Activated CD4-positive, alpha-beta memory T cell treated with anti-CD3 and anti-CD28 coated beads for 36 hours (primary cell): ENCODE measurements at regions not wholly inside any gene's neighbourhood (a gene's known extent, or its start where the extent isn't known, plus 50 kb on each side); places are given as distances from the start of the nearest gene placed in this dataset.

Source experiments
- CTCF ChIA-PET: fragments of 350-600 bp; sonication (Branson Sonifier 250); formaldehyde crosslinking; loops from one replicate; lab custom pipeline; 2021; ENCODE audit warnings: antibody characterized with exemption, inconsistent platforms; lab: Charles Lee
- POLR2A ChIA-PET: fragments of 350-600 bp; sonication (Branson Sonifier 250); formaldehyde crosslinking; loops from one replicate; lab custom pipeline; 2021; ENCODE audit warnings: antibody characterized with exemption; lab: Charles Lee
- DNase-seq: peaks from one replicate; pipeline ENCODE4 v3.0.0-alpha.2; 2020
- H3K27ac Mint-ChIP-seq: one replicate; pipeline ENCODE4 v1.8.0; 2021; ENCODE audit warnings: mixed read lengths
- H3K27me3 Mint-ChIP-seq: one replicate; pipeline ENCODE4 v1.8.0; 2021; ENCODE audit warnings: mixed read lengths
- H3K36me3 Mint-ChIP-seq: one replicate; pipeline ENCODE4 v1.8.0; 2021; ENCODE audit warnings: mixed read lengths
- H3K4me1 Mint-ChIP-seq: one replicate; pipeline ENCODE4 v1.8.0; 2021; ENCODE audit warnings: low read depth, mixed read lengths
- H3K4me3 Mint-ChIP-seq: one replicate; pipeline ENCODE4 v1.8.0; 2021; ENCODE audit warnings: mild to moderate bottlenecking, mixed read lengths
- H3K9me3 Mint-ChIP-seq: one replicate; pipeline ENCODE4 v1.8.0; 2021; ENCODE audit warnings: mixed read lengths
- intact Hi-C: fragments of 100-400 bp; cut with micrococcal nuclease; formaldehyde crosslinking; loops from one replicate; pipeline ENCODE4 v1.15.1; 2023

DNA sequence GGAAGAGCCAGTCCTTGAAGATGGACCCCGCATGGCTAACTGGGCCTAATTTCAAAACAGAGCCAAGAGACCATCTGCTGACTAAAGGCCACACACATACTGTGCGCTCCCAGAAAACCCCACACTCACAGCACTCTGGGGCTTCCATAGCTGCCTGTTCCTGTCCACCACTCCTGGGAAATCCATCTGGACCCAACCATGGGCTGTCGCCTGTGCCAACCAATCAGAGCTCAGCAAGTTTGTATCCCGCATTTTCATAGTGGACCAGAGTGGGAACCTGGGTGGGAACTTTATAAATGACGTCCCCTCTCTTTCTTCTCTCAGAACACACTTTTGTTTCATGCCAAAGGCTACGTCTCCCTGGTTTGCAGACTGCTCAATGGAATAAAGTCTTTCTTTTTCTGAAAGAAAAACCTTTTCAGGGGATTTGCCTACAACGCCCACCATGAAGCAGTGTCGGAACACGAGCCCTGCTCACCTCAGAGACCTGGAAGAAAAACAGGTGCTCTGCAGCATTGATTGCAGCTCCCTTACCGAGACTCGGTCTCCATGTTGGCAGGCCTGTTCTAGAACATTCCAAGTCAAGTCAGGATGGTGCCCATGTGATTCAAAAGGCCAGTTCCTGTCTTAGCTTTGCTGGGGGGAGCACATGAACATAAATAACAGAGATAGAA is 137.2 kb upstream of the GPC1 start:
- peaks cover 14% of the 10 kb centered on the region for H3K27me3 Mint-ChIP-seq
- no peaks in the 10 kb centered on the region for H3K36me3 Mint-ChIP-seq
- H3K27ac Mint-ChIP-seq: no peak overlapping the region
- H3K4me3 Mint-ChIP-seq: no peak overlapping the region
- ChIA-PET CTCF (no interaction called here), POLR2A (no interaction called here)
- intact Hi-C loops: no loop called here
- no peaks in the 10 kb centered on the region for H3K9me3 Mint-ChIP-seq
- H3K4me1 Mint-ChIP-seq: no peaks in the 10 kb centered on the region
- DNase-seq: no peak

DNA sequence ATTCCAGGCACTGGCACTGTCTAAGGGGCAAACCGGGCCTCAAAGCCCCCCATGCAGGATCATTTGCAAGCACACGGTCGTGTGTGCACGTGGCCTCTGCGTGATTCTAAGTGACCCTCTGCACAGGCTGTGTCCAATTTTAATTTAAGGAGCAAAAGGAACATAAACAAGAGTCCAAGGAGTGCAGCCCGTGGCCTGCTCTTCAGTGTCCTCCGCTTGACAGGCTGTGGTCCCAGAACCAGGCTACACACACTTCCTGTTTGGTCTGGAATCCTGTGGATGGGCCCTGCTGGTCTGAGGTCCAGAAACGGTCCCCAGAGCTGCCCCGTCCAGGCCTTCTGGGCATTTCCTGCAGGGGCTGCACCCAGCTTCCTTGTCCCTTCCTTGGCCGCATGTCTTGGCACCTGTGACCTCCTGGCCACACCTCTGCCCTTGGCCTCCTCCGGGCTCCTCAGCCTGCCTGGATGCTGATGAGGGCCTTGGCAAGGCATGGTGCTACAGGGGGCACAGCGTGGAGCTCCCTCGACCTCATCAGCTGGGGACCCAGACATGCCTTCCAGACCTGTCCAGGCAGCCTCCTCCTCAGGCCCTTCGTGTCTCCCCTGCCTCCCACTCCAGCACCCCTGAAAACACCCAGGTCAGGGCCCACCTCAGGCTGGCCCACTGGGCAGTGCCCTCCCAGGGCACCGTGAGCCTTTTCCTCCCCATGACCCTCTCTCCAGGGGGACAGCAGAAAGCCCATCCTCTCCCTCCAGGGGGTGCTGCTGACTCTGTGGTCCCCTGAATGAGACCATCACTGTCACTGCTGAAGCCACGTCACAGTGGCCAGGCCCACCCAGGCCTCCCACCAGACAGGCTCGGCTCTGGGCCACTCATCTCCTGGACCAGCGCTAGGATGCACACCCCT is 136.4 kb upstream of the GPC1 start:
- no peak for DNase-seq
- no peaks in the 10 kb centered on the region for H3K9me3 Mint-ChIP-seq
- no peaks in the 10 kb centered on the region for H3K36me3 Mint-ChIP-seq
- H3K27ac Mint-ChIP-seq: no peak overlapping the region
- H3K4me1 Mint-ChIP-seq: no peaks in the 10 kb centered on the region
- CTCF ChIA-PET: interaction anchor here (0.6 kb wide), 1 partner anchor 18 kb away, joined by 3 read pairs; no protein-coding TSS in a partner anchor
- no peak overlapping the region for H3K4me3 Mint-ChIP-seq
- POLR2A ChIA-PET: no interaction called here
- H3K27me3 Mint-ChIP-seq: peaks cover 20% of the 10 kb centered on the region
- intact Hi-C loops: no loop called here

DNA sequence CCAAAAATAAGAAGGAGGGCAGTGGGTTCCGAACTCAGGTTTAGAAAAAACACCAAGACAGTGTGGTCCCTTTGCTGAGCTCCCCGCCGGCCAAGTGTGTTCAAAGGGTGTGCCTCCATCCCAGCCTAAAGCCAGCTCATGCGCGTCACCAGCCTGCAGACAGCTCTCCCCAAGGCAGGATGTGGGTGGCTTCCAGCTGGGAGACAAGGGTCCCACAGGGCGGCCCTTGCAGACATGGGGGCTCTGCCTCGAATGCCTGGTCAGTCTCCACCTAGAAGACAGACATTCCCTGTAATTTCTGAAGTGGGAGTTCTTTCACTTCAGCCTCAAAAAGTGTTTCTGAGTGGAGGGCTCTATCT is 135.8 kb upstream of the GPC1 start:
- H3K36me3 Mint-ChIP-seq: no peaks in the 10 kb centered on the region
- POLR2A ChIA-PET: no interaction called here
- intact Hi-C loops: no loop called here
- no peak overlapping the region for H3K27ac Mint-ChIP-seq
- CTCF ChIA-PET: interaction anchor here (0.6 kb wide), 1 partner anchor 17 kb away, joined by 3 read pairs; no protein-coding TSS in a partner anchor
- no peaks in the 10 kb centered on the region for H3K9me3 Mint-ChIP-seq
- no peaks in the 10 kb centered on the region for H3K4me1 Mint-ChIP-seq
- H3K4me3 Mint-ChIP-seq: no peak overlapping the region
- peaks cover 21% of the 10 kb centered on the region for H3K27me3 Mint-ChIP-seq
- DNase-seq: no peak

DNA sequence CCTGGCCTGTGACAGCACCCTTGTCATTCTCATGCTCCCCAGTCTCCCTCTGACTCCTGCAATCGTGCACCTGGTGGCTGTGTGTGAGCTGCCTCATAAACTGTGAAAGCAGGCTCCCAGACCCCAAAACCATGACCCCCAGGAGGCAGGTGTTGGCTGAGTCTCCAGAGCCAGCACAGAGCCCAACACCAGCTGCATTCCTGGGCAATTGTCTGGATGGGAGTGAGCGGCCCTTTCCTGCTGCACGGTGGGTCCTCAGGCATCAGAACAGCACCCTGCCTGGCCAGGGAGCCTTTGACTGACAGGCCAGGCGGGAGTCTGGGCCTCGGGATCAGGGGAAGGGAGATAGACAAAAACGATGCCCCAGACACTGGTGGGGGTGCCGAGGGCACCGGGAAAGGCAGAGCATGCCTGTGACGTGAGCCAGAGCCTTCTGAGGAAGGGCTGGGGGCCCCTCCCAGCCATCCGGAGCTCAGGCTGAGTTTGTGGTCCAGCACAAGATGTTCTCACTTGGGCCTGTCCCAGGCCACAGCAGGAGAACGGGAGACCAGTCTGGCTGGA is 135.1 kb upstream of the GPC1 start:
- H3K4me3 Mint-ChIP-seq: no peak overlapping the region
- H3K27ac Mint-ChIP-seq: no peak overlapping the region
- intact Hi-C loops: no loop called here
- DNase-seq: no peak
- H3K4me1 Mint-ChIP-seq: no peaks in the 10 kb centered on the region
- ChIA-PET CTCF (interaction anchor here (0.6 kb wide), 1 partner anchor 17 kb away, joined by 3 read pairs; no protein-coding TSS in a partner anchor), POLR2A (no interaction called here)
- peaks cover 21% of the 10 kb centered on the region for H3K27me3 Mint-ChIP-seq
- H3K9me3 Mint-ChIP-seq: no peaks in the 10 kb centered on the region
- no peaks in the 10 kb centered on the region for H3K36me3 Mint-ChIP-seq

DNA sequence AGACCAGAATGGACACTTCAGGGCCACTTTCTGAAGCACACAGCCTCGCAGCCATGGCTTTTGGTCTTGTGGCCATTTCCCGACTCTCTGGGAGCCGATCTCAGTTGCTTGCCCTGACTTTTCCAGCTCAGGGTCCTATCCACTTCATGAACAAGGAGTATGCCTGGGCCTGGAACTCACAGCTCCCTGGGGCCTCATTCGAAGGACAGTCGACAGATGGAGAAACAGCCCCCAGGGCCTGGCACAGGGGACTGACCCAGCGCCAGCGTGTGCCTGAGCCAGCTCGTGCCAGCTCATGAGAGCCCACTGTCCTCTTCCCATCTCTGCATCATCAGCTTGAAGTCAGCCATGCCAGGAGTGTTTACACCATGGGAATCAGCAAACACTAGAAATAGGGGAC is 134.6 kb upstream of the GPC1 start:
- CTCF ChIA-PET: no interaction called here
- Mint-ChIP-seq H3K36me3 (no peaks in the 10 kb centered on the region), H3K4me3 (no peak overlapping the region), H3K27ac (no peak overlapping the region), H3K9me3 (no peaks in the 10 kb centered on the region), H3K4me1 (no peaks in the 10 kb centered on the region), H3K27me3 (peaks cover 21% of the 10 kb centered on the region)
- no peak for DNase-seq
- intact Hi-C loops: no loop called here
- POLR2A ChIA-PET: no interaction called here

DNA sequence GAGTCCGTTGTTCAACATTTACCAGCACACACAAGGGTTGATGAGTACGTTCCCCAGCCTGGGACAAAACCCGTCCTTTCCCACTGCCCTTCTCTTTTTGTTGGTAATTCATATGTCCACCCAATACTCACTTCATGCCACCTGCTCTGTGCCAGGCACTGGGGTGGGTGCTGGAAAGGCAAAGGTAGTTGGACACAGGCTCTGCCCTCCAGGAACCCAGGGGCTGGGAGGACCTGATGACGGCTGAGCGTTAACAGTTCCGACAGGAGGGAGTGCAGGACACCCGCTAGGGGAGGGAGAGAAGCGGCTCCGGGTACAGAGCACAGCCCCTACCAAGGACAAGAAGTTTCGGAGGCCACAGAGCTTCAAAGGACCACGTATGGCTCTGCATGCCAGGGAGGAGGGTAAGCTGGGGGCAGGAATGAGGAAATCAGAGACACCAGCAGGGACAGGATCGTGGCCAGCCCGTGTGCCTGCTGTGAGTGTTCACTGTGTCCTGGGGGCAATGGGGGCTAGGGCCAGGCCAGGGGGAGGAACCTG is 134.1 kb upstream of the GPC1 start:
- intact Hi-C loops: no loop called here
- peaks cover 21% of the 10 kb centered on the region for H3K27me3 Mint-ChIP-seq
- H3K4me1 Mint-ChIP-seq: no peaks in the 10 kb centered on the region
- CTCF ChIA-PET: no interaction called here
- no peaks in the 10 kb centered on the region for H3K36me3 Mint-ChIP-seq
- no peaks in the 10 kb centered on the region for H3K9me3 Mint-ChIP-seq
- DNase-seq: no peak
- no peak overlapping the region for H3K27ac Mint-ChIP-seq
- POLR2A ChIA-PET: no interaction called here
- no peak overlapping the region for H3K4me3 Mint-ChIP-seq

DNA sequence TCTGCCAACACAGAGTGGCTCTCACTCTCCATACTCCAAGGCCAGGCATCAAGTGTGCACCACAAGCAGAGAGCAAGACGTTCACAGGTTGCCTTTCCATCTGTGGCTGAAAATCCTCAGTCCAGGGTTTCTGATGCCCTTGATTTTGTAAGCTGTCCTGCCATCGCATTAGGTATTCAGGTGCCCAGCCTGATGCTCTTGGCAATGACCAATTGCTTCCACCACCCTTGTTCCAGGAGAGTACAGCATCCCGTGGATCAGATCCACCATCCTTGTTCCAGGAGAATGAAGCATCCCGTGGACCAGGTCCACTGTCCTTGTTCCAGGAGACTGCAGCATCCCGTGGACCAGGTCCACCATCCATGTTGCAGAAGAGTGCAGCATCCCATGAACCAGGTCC is 133.4 kb upstream of the GPC1 start:
- H3K27me3 Mint-ChIP-seq: peaks cover 21% of the 10 kb centered on the region

DNA sequence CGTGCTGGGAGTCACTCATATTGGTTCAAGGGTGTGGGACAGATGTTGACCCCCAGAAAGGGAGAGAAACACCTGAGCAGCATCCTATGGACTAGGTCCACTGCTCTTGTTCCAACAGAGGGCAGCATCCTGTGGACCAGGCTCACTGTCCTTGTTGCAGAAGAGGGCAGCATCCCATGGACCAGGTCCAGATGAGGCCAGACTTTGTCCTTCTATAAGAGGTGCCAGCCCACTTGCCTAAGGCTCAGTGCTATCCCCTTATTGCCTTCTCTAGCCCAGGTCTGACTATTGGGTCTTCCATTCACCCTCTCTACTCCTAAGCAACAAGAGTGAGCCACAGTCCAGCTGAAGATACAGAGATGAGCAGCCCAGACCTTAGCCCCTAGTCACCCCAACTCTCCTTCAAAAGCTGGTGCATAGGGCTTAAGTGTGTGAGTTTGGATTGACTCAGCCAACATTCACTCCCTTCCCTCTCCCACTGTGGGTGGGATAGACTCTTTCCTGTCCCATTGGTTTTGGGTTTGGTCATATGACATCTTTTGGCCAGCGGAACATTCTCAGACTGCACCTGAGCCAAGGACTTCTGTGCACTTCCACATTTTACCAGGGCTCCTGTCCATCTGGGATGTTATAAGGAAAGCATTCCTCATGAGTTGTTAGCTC is 132.4 kb upstream of the GPC1 start:
- Mint-ChIP-seq H3K9me3 (no peaks in the 10 kb centered on the region), H3K4me1 (no peaks in the 10 kb centered on the region)
- intact Hi-C loops: no loop called here

More for the DNA sequence above, 133.4 kb upstream of the GPC1 start:
- no peaks in the 10 kb centered on the region for H3K9me3 Mint-ChIP-seq
- intact Hi-C loops: no loop called here
- POLR2A ChIA-PET: no interaction called here
- DNase-seq: no peak
- no peak overlapping the region for H3K4me3 Mint-ChIP-seq
- no peaks in the 10 kb centered on the region for H3K36me3 Mint-ChIP-seq
- no peaks in the 10 kb centered on the region for H3K4me1 Mint-ChIP-seq
- no peak overlapping the region for H3K27ac Mint-ChIP-seq
- CTCF ChIA-PET: no interaction called here

DNA sequence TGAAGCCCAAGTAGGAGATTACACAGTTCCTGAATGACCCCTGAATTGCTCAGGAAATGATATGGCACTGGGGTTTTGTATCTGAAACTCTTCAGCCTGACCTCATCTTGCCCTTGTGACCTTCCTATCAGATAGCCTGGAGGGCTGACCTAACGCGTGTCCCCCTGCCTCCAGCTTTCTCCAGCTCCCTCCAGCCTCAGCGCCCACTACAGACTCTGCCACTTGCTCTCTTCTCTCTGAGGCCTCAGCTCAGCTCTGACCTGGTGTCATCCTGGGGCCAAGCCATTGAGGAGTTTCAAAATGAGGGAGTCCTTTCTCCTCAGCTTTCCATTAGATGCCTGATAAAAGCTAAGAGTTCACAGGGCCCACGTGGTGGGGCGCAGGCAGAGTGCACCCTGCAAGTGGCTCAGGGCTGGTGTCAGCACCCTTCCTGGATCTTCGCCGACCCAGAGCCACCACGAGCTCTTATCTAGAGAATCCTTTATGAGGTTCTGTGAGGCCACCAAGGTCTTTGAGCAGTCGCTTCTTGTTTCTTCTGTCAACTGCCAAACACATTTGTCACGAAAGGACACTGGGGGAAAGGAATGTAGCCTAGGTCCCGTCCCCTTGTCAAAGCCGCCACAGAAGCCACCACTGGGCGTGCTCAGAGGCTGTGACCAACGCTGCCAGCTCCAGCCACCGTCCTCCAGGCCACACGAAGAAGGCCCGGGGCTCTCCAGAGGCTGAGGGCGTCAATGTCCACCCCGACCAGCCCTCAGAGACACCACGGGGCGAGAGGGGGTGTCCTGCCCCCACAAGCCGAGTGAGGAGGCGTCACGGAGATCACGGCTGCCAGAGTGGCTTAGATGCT is 131.3 kb upstream of the GPC1 start:
- DNase-seq: no peak
- Mint-ChIP-seq H3K27me3 (peaks cover 21% of the 10 kb centered on the region), H3K4me1 (no peaks in the 10 kb centered on the region), H3K27ac (no peak overlapping the region), H3K36me3 (no peaks in the 10 kb centered on the region), H3K9me3 (no peaks in the 10 kb centered on the region), H3K4me3 (no peak overlapping the region)
- CTCF ChIA-PET: no interaction called here
- intact Hi-C loops: no loop called here
- POLR2A ChIA-PET: no interaction called here

More for the DNA sequence above, 132.4 kb upstream of the GPC1 start:
- ChIA-PET POLR2A (no interaction called here), CTCF (no interaction called here)
- no peak overlapping the region for H3K4me3 Mint-ChIP-seq
- H3K27me3 Mint-ChIP-seq: peaks cover 21% of the 10 kb centered on the region
- no peaks in the 10 kb centered on the region for H3K36me3 Mint-ChIP-seq
- DNase-seq: no peak
- no peak overlapping the region for H3K27ac Mint-ChIP-seq

DNA sequence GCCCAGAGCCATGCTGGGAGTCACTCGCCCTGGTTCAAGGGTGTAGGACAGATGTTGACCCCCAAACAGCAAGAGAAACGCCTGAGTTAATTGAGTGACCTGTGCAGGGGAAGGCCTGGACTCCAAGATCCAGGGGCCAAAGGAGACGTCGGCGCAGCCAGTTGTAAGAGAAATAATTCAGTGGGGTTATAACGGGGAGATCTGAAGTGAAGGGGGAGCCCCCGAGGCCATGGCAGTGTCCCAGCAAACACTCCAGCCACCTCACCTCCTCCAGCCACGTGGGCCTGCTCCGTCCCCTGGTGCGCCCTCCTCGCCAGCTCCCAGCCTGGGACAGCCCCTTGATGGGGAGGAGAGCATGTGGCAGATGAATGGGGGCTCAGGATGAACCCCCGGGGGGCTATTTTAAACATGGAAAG is 130.7 kb upstream of the GPC1 start:
- ChIA-PET POLR2A (no interaction called here), CTCF (no interaction called here)
- no peaks in the 10 kb centered on the region for H3K9me3 Mint-ChIP-seq
- H3K4me3 Mint-ChIP-seq: no peak overlapping the region
- DNase-seq: no peak
- H3K4me1 Mint-ChIP-seq: no peaks in the 10 kb centered on the region
- H3K36me3 Mint-ChIP-seq: no peaks in the 10 kb centered on the region
- H3K27ac Mint-ChIP-seq: no peak overlapping the region
- peaks cover 19% of the 10 kb centered on the region for H3K27me3 Mint-ChIP-seq
- intact Hi-C loops: no loop called here

DNA sequence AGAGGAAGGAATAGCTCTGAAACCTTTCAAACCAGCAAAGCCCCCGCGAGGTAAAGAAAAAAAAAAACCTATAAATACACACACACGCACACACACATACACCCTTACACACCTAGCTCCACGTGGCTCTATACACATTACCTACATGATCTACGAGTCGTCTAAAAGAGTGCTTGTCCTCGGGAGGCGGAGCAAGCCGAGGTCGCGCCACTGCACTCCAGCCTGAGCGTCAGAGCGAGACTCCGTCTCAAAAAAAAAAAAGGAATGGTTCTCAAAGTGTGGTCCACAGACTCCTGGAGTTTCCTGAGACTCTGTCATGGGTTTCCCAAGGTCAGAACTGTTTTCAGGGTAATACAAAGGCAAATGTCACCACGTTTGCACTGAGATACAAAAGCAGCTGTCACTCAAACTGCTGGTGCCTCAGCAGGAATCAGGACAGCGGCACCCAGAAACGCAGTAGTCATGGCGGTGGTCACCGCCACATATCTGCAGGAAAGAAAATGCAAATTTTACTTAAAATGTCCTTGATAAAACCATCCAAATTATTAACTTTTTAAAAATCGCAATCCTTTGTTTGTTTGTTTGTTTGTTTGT is 130.0 kb upstream of the GPC1 start:
- H3K36me3 Mint-ChIP-seq: no peaks in the 10 kb centered on the region
- no peaks in the 10 kb centered on the region for H3K4me1 Mint-ChIP-seq
- DNase-seq: no peak
- peaks cover 19% of the 10 kb centered on the region for H3K27me3 Mint-ChIP-seq
- ChIA-PET POLR2A (no interaction called here), CTCF (no interaction called here)
- H3K4me3 Mint-ChIP-seq: no peak overlapping the region
- no peaks in the 10 kb centered on the region for H3K9me3 Mint-ChIP-seq
- intact Hi-C loops: no loop called here
- no peak overlapping the region for H3K27ac Mint-ChIP-seq
